ENCODE measurements at regions not wholly inside any gene's neighbourhood (a gene's known extent, or its start where the extent isn't known, plus 50 kb on each side); places are given as distances from the start of the nearest gene placed in this dataset.

- intact Hi-C loops (cut with micrococcal nuclease): no loop called here
Measured at GRCh38 chr2:190807886-190808285, 72.7 kb upstream of the GLS start.

DNA sequence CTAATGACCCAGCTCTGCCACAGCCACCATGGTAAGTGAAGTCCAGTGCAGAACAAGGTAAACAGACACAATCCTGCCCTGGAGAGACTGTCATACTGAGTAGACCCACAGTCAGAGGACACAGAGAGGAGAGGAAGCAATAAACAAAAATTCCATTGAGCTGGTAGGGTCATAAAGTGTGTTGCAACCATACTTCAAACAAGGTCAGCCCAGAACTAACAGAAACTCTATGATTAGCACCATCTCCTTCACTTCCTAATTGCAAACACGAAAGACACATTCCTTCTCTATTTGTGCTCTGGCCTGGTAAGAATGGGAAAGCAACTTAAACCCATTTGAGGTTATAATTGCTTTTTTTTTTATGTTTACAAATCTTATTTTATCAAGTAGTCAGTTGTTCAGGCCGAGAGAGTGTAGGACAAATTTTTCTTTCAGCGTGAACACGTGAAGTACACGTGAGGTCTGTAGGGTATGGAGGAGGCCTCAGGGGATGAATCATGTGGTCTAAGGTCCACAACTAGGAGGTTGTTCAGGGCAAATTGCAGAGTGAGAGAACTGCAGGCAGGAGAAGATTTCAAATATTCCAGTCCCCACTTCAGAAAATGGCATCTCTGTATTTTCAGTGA, 71.4 kb upstream of the GLS start:
- intact Hi-C loops (cut with micrococcal nuclease): no loop called here

DNA sequence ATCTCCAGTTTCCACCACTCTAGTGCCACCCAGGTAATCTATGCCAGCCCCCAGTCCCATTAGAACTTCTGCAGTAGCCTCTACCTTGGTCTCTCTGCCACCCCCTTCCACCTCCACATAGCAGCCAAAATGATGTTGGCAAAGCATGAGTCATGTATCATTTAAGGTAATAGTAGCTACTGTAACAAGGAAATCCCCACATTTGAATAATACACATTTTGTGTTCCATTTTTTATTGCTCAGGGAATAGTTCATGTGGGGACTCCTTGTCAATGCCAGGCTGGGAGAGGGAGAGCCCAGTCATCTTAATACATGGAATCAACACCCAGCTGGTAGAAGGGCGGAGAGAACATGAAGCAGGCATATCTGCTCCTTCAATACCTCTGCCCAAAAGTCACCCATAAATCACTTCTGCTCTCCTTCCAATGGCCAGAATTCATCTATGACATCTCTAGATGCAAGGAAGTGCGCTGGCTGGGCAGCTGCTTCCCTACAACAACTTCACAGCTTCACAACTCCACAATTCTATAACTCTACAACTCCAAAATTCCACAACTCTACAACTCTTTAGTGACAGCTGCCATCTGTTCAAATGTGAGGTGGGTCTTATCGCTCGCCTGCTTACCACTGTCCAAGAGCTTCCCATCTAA, 70.6 kb upstream of the GLS start:
- intact Hi-C loops (cut with micrococcal nuclease): no loop called here

GRCh38 chr2:190810981-190811587, 69.5 kb upstream of the GLS start:
- intact Hi-C loops (cut with micrococcal nuclease): no loop called here

DNA sequence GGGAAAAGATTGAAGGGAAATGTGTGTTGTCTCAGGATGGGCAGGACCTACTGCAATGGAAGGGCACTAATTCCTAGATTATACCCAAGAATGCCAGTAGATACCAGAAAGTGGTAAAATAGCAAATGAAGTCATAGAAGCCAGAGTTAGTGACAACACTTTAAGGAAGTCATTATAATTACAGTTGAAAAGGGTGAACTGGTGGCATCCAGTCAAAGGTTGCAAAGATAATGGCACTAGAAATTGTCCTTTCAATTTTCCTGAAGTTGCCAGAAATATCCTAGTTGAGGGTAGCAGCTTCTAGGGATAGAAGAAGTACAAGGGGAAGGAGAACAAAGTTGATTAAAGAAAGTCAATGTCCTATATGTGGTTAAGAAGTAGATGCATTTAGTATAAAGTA, 68.8 kb upstream of the GLS start:
- intact Hi-C loops (cut with micrococcal nuclease): no loop called here

DNA sequence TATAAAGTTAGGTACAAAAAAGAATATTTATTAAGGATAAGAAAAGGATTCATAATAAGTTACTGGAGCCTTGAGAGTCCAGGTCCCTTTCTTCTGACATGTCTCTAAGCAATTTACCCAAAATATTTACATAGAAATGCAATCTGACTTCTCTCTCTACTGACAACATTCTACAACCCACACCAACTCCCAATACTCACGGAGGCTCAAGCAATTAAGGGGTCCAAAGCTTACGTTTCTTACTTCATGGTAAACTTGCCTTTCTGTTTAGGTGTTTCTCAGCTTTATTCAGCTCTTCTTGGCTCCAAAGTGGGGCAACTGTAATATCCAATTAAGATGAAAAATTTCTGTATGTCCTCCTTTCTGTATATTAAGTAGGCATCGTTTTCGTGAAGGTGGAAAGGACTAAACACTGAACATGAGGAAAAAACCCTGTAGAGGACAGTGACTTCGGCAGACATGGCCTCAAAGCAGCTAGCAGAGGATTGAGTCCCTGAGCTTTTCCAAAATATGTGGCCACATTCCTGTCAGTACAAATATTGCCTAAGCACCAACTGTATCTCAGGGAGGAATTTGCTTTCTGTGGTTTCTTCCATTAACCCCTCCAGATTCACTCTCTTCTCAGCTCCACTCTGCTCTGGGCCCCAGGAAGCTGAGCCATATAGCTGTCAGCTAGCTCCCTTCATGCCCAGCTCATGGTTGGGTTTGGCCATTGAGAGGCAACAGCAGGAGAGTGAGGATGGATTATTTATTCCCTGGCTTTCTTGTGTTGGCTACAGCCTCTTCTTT, 67.9 kb upstream of the GLS start:
- intact Hi-C loops (cut with micrococcal nuclease): no loop called here

DNA sequence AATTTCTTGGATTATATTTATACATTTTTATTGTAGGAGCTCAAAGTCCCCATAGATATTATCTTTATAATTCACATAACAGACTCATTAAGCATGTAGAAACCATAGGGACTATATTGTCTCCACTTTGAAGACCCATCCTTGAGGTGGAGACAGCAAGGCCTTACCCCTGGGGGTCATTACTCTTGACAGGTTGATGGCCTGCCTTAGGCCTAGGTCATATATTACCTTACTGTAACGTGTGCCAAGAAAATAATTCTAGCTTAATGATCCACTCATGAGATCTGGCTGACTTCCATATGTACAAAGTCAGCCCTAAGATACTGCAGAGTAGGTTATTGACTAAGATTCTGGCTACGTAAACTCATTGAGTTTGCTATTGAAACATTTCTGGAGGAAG, 65.4 kb upstream of the GLS start:
- intact Hi-C loops (cut with micrococcal nuclease): no loop called here

DNA sequence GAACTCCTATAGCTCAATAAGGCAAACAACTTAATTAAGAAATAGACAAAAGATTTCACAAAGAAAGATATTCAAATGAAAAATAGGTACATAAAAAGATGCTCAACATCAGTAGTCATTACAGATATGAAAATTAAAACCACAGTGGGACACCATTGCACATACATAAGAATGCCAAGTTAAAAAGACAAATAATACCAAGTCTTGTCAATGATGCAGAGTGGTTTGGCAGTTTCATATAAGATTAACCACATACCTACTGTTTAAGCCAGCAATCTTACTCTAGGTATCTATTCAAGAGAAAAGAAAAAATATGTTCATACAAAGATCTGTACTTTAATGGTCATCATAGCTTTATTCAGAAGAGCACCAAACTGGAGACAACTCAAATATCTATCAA, 63.5 kb upstream of the GLS start:
- intact Hi-C loops (cut with micrococcal nuclease): no loop called here

GRCh38 chr2:190819840-190820301, 60.8 kb upstream of the GLS start:
- intact Hi-C loops (cut with micrococcal nuclease): no loop called here

- intact Hi-C loops (cut with micrococcal nuclease): no loop called here
Measured at GRCh38 chr2:190820416-190820815, 60.2 kb upstream of the GLS start.

DNA sequence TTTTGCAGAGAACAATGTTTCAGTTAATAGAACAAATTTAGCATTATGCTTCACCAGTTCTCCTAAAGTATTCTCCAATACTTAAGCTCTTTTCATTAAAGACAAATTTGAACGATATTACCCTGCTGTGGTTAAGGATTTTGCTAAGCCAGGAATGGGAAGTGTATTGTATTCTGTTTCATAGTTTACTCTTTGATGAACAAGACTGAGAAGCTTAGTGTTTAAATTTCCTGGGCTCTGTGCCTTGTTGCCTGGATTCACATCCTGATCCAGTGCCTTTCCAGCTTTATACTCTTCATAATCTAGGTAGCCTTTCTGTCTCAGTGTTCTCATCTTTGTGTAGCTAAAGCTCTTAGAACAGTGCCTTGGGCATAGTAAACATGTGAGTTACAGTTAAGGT, 58.6 kb upstream of the GLS start:
- intact Hi-C loops (cut with micrococcal nuclease): no loop called here

DNA sequence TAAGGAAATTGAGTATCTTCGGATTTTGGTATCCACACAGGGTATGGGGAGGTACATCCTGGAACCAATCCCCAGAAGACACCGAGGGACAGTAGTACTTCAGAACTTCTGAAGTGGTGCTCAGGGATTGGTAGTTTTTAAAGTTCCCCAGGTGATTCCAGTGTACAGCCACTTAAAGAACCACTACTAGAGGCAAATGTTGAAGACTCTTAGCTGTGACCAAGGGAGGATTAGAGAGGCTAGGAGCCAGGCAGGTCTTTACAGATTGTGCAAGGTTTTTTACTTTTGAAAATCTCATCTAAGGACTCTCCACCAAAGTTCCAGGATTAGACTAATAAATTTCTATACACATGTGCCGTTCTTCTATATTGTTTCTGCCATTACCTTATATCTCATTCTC, 52.9 kb upstream of the GLS start:
- intact Hi-C loops (cut with micrococcal nuclease): no loop called here

DNA sequence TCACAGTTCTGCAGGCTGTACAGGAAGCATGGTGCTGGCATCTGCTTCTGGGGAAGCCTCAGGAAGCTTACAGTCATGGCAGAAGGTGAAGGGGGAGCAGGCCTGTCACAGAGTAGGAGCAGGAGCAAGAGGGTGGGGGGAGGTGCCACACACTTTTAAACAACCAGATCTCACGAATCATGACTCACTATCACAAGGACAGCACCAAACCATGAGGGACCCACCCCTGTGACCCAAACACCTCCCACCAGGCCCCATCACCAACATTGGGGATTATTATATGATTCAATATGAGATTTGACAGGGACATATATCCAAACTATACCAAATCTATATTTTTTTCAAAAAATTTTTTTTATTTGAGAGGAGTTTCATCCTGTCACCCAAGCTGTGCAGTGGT, 51.0 kb upstream of the GLS start:
- intact Hi-C loops (cut with micrococcal nuclease): no loop called here
